Colon (tissue), 2 donors: ENCODE measurements at regions not wholly inside any gene's neighbourhood (a gene's known extent, or its start where the extent isn't known, plus 50 kb on each side); places are given as distances from the start of the nearest gene placed in this dataset.

Experiments used
- FAIRE-seq: peaks from 2 replicates; lab custom pipeline; 2012; peaks lifted over from hg19 to GRCh38; lab: Jason Lieb, UNC
- donor health status: control.
- donor health status: control.

GRCh38 chr1:221841983-221842335, 100.1 kb upstream of the DUSP10 start:
- FAIRE-seq: no peak

DNA sequence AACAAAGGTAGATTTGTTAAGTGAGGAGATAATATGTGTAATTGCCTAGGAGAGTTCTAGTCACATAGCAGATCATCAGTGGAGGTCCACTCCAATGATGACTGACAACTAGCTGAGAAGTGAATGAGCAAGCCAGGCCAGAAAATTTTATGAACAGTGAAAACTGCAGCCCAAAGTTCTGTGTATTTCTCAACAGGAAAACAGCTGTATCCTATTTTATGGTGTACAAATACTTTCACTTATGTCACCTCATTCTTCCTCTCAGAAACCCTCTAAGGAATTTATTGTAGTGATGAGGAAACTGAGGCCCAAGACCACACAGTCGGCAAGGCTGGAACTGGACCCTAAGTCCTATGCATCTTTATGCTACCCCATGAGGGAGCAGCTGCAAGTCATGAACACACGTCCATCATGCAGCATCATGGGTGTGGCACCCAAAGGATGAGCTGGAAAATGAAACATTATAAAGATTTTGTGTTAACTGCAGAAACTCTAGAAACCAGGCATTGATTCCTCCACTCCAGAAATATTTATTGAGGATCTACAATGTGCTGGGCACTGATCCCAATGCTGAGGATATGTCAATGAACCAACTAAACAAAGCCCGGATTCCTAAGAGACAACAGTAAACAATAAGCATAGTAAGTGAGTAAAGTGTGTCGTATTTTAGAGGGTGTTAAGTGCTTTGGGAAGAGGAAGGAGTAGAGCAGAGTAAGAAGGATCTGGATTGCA, 99.5 kb upstream of the DUSP10 start:
- no peak for FAIRE-seq

DNA sequence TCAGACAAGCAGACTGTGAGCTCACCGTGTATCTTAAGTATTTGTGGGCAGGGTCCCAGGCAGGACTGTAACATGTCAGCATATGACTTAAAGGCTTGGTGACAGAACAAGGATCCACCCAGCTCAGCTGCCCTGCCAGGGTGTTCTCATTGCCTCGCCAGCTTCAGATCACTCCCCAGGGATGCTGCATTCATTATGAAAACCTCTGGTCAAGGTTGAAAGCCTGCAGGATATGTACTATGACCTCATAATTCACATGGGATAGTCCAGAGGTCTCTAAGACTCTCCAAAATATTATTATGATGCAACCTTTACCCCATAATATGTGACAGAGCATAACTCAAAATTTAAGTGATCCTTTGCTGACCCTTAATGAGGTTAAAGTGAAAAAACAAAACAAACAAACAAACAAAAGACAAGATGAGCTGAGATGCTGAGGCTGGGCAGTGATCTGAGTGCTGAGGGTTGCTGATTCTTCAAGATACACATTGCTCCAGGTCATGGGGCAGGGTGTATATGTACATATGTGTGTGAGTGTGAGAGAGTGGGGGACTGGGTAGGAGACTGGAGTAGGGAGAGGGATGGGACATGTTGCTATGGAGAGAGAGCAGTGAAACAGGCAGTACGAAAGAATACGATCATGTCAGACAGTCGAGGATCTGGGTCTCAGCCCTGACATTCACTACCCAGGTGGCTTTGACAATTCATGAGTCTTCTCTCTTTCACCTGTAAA, 98.8 kb upstream of the DUSP10 start:
- no peak for FAIRE-seq

DNA sequence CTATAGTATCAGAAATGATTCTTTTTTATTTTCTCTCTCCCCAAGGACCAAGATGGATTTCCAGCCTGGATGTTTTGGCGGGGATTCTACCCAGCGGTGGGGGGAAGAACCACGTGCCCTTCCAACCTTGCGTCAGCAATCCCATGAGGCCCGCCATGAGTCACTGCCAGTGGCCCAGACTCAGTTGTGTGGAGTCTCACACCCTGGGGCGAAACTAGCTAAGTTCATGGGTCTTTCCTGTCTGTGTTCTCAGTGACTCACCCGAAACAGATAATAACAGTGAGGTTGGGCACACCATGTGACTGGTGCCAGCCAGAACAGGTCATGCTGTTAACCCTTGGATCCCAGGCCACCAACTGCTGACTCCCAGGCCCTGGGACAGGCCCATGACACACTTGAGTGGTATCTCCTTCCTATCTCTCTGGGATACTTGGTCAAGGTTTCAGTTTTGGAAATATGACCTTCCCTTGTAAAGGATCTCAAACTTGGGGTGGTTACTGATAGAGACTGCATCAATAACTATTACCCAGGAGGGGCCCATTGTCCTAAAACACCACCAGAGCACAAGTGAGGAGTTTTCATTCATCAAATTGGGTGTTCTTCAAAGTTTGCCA, 98.0 kb upstream of the DUSP10 start:
- FAIRE-seq: no peak

DNA sequence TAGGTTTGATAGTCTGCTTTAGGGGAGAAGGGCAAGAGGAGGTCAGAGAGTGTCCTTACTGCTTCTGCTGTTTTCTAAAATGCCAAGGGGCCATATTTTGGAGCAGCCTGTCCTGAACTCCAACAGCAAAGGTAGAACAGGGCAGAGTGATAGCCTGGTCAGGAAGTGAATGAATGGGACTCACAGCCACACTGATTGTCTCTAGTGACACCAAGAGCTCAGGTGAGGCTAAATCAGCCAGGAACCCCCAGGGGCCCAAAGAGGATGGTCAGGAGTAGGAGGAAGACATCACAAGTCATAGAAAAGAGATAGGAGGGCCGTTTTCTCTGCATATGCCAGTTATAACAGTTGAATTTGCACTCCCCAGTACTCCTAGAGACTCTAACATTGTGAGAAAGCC, 97.4 kb upstream of the DUSP10 start:
- FAIRE-seq: no peak

- FAIRE-seq: no peak
Measured at GRCh38 chr1:221837896-221838295, 96.0 kb upstream of the DUSP10 start.

GRCh38 chr1:221834698-221835513, 93.0 kb upstream of the DUSP10 start:
- no peak for FAIRE-seq

- no peak for FAIRE-seq
Measured at GRCh38 chr1:221832617-221833016, 90.7 kb upstream of the DUSP10 start.

DNA sequence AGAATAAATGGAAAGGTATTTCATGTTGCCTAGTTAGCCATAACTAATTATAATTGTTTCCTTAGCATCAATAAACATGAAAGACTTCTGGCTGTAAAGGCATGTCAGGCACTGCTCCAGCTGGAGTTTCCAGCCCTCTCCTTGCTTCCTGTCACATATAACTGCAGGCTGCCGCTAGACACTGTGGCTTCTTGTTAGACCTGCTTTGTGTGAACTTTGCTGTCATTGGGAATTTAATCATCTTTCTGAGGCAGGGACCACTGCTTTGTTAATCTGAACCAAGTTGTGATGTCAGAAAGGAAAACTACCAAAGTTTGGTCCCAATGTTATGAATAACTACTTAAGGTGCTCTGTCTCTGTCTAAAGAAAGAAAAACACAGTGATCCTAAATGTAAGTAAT, 90.3 kb upstream of the DUSP10 start:
- no peak for FAIRE-seq

GRCh38 chr1:221829327-221830015, 87.6 kb upstream of the DUSP10 start:
- no peak for FAIRE-seq

- no peak for FAIRE-seq
Measured at GRCh38 chr1:221827307-221827642, 85.4 kb upstream of the DUSP10 start.

DNA sequence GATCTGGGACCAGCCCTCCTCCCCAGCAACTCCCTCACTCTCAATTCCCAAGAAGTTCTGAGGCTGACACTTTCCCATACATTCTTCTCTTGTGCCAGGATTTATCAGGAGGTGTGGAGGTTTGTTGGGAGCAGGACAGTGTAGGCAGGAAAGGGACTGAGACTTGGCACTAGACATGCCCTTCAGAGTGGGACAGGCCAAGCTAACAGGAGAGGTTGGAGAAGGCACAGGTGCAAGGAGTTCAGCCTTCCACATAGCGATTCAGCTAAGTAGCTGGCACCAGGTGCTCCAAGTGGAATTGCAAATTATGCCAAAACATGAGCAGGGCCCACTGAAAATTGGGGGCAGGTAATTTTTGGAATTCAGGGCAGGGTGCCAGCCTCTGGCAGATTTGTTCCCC, 83.0 kb upstream of the DUSP10 start:
- FAIRE-seq: no peak

- no peak for FAIRE-seq
Measured at GRCh38 chr1:221824025-221824424, 82.1 kb upstream of the DUSP10 start.

DNA sequence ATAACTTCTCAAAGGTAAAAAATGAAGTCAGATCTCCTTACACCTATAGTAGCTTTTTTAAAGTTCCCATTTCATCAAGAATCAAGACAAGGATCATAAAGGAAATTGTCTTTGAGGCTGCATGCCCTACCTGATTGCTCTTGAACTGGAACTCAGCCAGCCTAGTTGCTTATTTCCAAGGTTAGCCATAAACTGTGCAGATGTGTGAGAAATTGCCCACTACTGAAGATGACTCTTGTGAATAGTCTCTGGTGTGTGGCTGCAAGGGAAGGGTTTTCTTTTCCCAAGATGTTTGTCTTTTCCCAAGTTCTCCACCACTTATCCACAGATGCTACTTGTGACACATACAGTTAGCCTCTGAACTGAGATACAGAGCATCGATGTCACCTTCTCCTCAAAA, 81.7 kb upstream of the DUSP10 start:
- no peak for FAIRE-seq

DNA sequence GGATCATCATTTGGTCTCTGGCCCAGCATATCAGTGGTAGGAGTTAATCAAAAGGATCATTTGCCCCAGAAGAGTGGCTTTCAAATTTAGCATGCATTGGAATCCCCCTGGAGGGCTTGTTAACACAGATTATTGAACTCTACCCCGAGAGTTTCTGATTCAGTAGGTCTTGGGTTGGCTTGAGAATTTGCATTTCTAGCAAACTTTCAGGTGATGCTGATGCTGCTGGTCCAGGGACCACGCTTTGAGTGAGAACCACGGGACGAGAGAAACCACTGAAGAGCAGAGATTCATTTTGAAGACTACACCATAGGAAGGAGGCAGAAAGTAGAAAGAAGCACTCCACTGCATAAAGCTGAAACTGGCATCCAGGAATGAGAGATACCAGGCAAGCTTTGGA, 81.3 kb upstream of the DUSP10 start:
- no peak for FAIRE-seq

- no peak for FAIRE-seq
Measured at GRCh38 chr1:221822591-221822990, 80.7 kb upstream of the DUSP10 start.

DNA sequence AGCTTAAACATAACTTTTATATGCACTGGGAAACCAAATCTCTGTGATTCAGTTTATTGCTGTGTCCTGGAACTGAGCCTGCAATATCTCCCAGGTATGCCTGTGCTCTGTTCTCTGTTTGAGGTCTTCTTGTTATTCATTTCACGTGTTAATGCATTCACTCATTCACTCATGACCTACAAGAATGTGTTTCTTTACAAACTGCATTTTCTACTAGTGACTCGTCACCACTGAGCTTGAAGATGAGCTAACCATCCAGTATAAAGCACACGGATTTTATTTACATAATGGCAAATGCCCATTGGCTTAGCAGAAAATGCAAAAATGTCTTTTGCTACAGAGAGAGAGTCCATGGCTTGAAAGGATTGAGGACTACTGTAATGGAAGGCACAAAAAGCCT, 75.0 kb upstream of the DUSP10 start:
- no peak for FAIRE-seq

GRCh38 chr1:221815660-221816059, 73.8 kb upstream of the DUSP10 start:
- no peak for FAIRE-seq

DNA sequence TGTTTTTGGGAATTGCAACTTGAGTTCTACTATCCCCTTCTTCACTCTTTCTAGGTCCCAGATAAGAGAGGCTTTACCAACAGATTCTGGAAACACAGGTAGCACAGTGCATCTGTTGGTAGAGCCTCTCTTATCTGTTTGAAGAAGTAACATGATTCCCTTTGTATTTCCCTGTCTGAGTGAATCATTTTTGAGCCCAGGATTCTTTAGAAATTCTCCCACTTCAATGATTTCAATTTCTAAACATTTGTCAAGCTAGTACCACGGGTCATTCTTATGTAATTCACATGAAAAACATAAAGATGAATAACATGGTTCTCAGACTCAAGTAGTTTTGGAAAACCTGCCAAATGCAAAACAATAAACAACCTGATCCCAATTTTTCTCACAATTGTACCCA, 72.0 kb upstream of the DUSP10 start:
- no peak for FAIRE-seq

GRCh38 chr1:221812905-221813597, 71.2 kb upstream of the DUSP10 start:
- FAIRE-seq: no peak

DNA sequence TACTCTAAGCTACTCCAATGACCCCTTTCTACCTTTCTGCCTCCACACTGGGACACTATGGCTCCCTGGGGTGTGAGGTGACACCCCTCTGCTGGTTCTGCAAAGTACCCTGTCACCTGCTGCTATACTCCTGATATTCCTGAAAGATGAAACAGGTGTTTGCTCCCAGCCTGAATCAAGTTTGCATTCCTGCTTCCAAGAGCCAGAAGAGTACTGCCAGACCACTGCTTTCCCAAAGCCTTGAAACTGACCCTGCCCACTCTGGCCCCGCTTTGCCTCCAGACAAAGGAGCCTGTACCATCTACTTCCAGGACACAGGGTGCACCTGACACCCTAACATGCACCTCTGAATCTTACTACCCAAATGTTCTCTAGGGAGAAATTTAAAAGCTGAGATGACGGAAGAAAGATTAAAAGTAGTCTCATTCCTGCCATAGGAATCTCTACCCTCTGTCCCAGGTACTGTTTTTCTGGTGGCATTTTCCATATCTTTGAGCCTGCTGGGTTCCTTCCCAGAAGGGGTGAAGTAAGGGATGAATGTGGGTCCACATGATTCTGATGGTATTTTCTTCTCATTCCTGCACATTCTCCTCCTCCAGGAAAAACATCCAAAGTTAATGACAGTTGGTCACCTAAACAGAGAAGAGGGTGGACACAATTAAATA, 70.3 kb upstream of the DUSP10 start:
- FAIRE-seq: no peak
